ENCODE measurements at regions not wholly inside any gene's neighbourhood (a gene's known extent, or its start where the extent isn't known, plus 50 kb on each side); places are given as distances from the start of the nearest gene placed in this dataset.

GRCh38 chr2:82237994-82238662, 1933.6 kb upstream of the LRRTM1 start:
- TF ChIP-seq, protein P1, sequence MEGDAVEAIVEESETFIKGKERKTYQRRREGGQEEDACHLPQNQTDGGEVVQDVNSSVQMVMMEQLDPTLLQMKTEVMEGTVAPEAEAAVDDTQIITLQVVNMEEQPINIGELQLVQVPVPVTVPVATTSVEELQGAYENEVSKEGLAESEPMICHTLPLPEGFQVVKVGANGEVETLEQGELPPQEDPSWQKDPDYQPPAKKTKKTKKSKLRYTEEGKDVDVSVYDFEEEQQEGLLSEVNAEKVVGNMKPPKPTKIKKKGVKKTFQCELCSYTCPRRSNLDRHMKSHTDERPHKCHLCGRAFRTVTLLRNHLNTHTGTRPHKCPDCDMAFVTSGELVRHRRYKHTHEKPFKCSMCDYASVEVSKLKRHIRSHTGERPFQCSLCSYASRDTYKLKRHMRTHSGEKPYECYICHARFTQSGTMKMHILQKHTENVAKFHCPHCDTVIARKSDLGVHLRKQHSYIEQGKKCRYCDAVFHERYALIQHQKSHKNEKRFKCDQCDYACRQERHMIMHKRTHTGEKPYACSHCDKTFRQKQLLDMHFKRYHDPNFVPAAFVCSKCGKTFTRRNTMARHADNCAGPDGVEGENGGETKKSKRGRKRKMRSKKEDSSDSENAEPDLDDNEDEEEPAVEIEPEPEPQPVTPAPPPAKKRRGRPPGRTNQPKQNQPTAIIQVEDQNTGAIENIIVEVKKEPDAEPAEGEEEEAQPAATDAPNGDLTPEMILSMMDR (IDR thresholded peaks at IDR 0.05) = no peak
- TF ChIP-seq POLR2A (IDR thresholded peaks at IDR 0.05) = no peak

Data from testis (tissue), 2 donors.